ENCODE measurements at regions not wholly inside any gene's neighbourhood (a gene's known extent, or its start where the extent isn't known, plus 50 kb on each side); places are given as distances from the start of the nearest gene placed in this dataset.
A peak's percentile ranks its signal among the peaks of the same experiment; 100 is the strongest.

DNA sequence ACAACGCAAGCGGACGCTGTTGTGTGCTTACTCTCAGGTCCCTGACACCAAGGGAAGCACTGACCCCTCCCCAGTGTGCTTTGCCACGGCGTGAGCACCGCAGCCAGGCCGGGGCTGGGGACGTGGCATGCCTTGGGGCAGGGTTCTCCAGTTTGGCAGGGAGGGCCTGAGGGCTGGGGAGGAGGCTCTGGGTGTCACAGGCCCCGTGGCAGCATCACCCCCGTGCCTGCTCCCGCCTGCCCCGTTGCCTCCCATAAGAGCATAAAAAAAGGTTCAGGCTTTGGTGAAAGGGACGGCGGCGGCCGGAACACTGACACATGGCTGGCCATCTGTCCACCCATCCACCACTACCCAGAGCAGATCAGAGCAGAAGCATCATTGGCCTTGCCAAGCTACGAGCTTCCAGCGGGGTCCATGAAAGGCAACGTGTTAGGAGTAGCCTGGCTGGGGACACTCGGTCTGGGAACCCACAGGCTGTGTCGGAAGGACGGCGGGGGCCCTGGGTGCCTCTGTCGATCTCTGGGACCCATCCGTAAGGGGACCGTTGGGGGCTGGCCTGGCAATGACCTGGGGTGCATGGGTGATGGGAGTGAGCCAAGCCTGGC lies 183.0 kb downstream of the IGLL1 start:
- Histone ChIP-seq H3K4me2 (ENCODE audit: low read length) (no peak overlapping the region), H3K9ac (ENCODE audit: low read length) (no peak overlapping the region), H2AK5ac (ENCODE audit: low read length) (peak overlapping the region; percentile 9), H3K36me3 (ENCODE audit: control insufficient read depth in 1 of 2, insufficient read depth in 2 of 2, low read length in 2 of 2) (peaks cover 41 to 51% of the 10 kb centered on the region in 2 experiments), H4K8ac (ENCODE audit: low read depth, low read length) (no peak overlapping the region), H2BK12ac (ENCODE audit: low read length) (no peak overlapping the region), H3K18ac (ENCODE audit: low read length) (no peak overlapping the region), H2BK120ac (ENCODE audit: insufficient read depth, low read length, poor library complexity) (no peak overlapping the region), H4K12ac (ENCODE audit: low read depth, low read length) (no peak overlapping the region), H3K79me2 (ENCODE audit: control insufficient read depth, insufficient read depth, low read length, poor library complexity) (peaks cover 9% of the 10 kb centered on the region), H3K27me3 (ENCODE audit: insufficient read depth, low read length) (no peaks in the 10 kb centered on the region), H3K4ac (ENCODE audit: low read depth, low read length) (no peak overlapping the region), H3K4me1 (ENCODE audit: control insufficient read depth in 1 of 2, insufficient read depth in 2 of 2, low read length in 2 of 2) (peaks cover 30 to 33% of the 10 kb centered on the region in 2 experiments), H4K91ac (ENCODE audit: low read depth, low read length) (no peak overlapping the region), H3K27ac (ENCODE audit: low read depth, low read length) (no peak overlapping the region), H3K14ac (ENCODE audit: low read length) (no peak overlapping the region), H2AFZ (ENCODE audit: insufficient read depth, low read length, poor library complexity) (no peak overlapping the region), H3K23ac (ENCODE audit: low read length) (no peak overlapping the region), H3K4me3 (ENCODE audit: low read depth, low read length) (no peak overlapping the region), H3K9me3 (ENCODE audit: insufficient read depth, low read depth, low read length) (peaks cover 4% of the 10 kb centered on the region), H2BK5ac (ENCODE audit: low read depth, low read length, poor library complexity) (no peak overlapping the region), H3K79me1 (ENCODE audit: low read length) (peaks cover 19% of the 10 kb centered on the region)
- WGBS (ENCODE audit: extremely low coverage, insufficient coverage, insufficient read length): no CpG with 5 or more reads among the region's 26 CpGs
- no peak for DNase-seq

- H2BK12ac ChIP-seq (ENCODE audit: low read length): no peak overlapping the region
- no peak overlapping the region for H2BK120ac ChIP-seq (ENCODE audit: insufficient read depth, low read length, poor library complexity)
- no peak overlapping the region for H3K9ac ChIP-seq (ENCODE audit: low read length)
- H2BK5ac ChIP-seq (ENCODE audit: low read depth, low read length, poor library complexity): no peak overlapping the region
- peaks cover 14% of the 10 kb centered on the region for H3K79me1 ChIP-seq (ENCODE audit: low read length)
- H3K14ac ChIP-seq (ENCODE audit: low read length): no peak overlapping the region
- H4K8ac ChIP-seq (ENCODE audit: low read depth, low read length): no peak overlapping the region
- H3K27me3 ChIP-seq (ENCODE audit: insufficient read depth, low read length): no peaks in the 10 kb centered on the region
- H2AK5ac ChIP-seq (ENCODE audit: low read length): no peak overlapping the region
- WGBS (ENCODE audit: extremely low coverage, insufficient coverage, insufficient read length): no CpG with 5 or more reads among the region's 8 CpGs
- H3K23ac ChIP-seq (ENCODE audit: low read length): no peak overlapping the region
- H3K18ac ChIP-seq (ENCODE audit: low read length): no peak overlapping the region
- H3K4me2 ChIP-seq (ENCODE audit: low read length): no peak overlapping the region
- no peak overlapping the region for H2AFZ ChIP-seq (ENCODE audit: insufficient read depth, low read length, poor library complexity)
- peaks cover 41 to 51% of the 10 kb centered on the region in 2 experiments for H3K36me3 ChIP-seq (ENCODE audit: control insufficient read depth in 1 of 2, insufficient read depth in 2 of 2, low read length in 2 of 2)
- DNase-seq: no peak
- no peak overlapping the region for H3K27ac ChIP-seq (ENCODE audit: low read depth, low read length)
- H3K79me2 ChIP-seq (ENCODE audit: control insufficient read depth, insufficient read depth, low read length, poor library complexity): peaks cover 6% of the 10 kb centered on the region
- no peak overlapping the region for H3K4ac ChIP-seq (ENCODE audit: low read depth, low read length)
- no peak overlapping the region for H4K91ac ChIP-seq (ENCODE audit: low read depth, low read length)
- no peak overlapping the region for H4K12ac ChIP-seq (ENCODE audit: low read depth, low read length)
- H3K4me1 ChIP-seq (ENCODE audit: control insufficient read depth in 1 of 2, insufficient read depth in 2 of 2, low read length in 2 of 2): peaks cover 26 to 27% of the 10 kb centered on the region in 2 experiments
- peaks cover 2% of the 10 kb centered on the region for H3K9me3 ChIP-seq (ENCODE audit: insufficient read depth, low read depth, low read length)
- H3K4me3 ChIP-seq (ENCODE audit: low read depth, low read length): no peak overlapping the region
Measured at GRCh38 chr22:23396362-23397007, 183.6 kb downstream of the IGLL1 start.

GRCh38 chr22:23395530-23396361 lies 184.3 kb downstream of the IGLL1 start:
- Histone ChIP-seq H3K27ac (ENCODE audit: low read depth, low read length) (no peak overlapping the region), H3K4me1 (ENCODE audit: control insufficient read depth in 1 of 2, insufficient read depth in 2 of 2, low read length in 2 of 2) (peaks cover 21 to 22% of the 10 kb centered on the region in 2 experiments), H3K79me1 (ENCODE audit: low read length) (peaks cover 9% of the 10 kb centered on the region), H3K27me3 (ENCODE audit: insufficient read depth, low read length) (no peaks in the 10 kb centered on the region), H3K9me3 (ENCODE audit: insufficient read depth, low read depth, low read length) (peaks cover 2% of the 10 kb centered on the region), H2AK5ac (ENCODE audit: low read length) (no peak overlapping the region), H2BK5ac (ENCODE audit: low read depth, low read length, poor library complexity) (no peak overlapping the region), H3K14ac (ENCODE audit: low read length) (no peak overlapping the region), H2AFZ (ENCODE audit: insufficient read depth, low read length, poor library complexity) (no peak overlapping the region), H4K8ac (ENCODE audit: low read depth, low read length) (no peak overlapping the region), H3K36me3 (ENCODE audit: control insufficient read depth in 1 of 2, insufficient read depth in 2 of 2, low read length in 2 of 2) (peaks cover 47 to 57% of the 10 kb centered on the region in 2 experiments), H3K79me2 (ENCODE audit: control insufficient read depth, insufficient read depth, low read length, poor library complexity) (peaks cover 6% of the 10 kb centered on the region), H3K23ac (ENCODE audit: low read length) (no peak overlapping the region), H4K12ac (ENCODE audit: low read depth, low read length) (no peak overlapping the region), H3K4me2 (ENCODE audit: low read length) (no peak overlapping the region), H3K18ac (ENCODE audit: low read length) (no peak overlapping the region), H3K4ac (ENCODE audit: low read depth, low read length) (no peak overlapping the region), H2BK120ac (ENCODE audit: insufficient read depth, low read length, poor library complexity) (no peak overlapping the region), H4K91ac (ENCODE audit: low read depth, low read length) (no peak overlapping the region), H2BK12ac (ENCODE audit: low read length) (no peak overlapping the region), H3K9ac (ENCODE audit: low read length) (no peak overlapping the region), H3K4me3 (ENCODE audit: low read depth, low read length) (no peak overlapping the region)
- no CpG with 5 or more reads among the region's 14 CpGs for WGBS (ENCODE audit: extremely low coverage, insufficient coverage, insufficient read length)
- no peak for DNase-seq

DNA sequence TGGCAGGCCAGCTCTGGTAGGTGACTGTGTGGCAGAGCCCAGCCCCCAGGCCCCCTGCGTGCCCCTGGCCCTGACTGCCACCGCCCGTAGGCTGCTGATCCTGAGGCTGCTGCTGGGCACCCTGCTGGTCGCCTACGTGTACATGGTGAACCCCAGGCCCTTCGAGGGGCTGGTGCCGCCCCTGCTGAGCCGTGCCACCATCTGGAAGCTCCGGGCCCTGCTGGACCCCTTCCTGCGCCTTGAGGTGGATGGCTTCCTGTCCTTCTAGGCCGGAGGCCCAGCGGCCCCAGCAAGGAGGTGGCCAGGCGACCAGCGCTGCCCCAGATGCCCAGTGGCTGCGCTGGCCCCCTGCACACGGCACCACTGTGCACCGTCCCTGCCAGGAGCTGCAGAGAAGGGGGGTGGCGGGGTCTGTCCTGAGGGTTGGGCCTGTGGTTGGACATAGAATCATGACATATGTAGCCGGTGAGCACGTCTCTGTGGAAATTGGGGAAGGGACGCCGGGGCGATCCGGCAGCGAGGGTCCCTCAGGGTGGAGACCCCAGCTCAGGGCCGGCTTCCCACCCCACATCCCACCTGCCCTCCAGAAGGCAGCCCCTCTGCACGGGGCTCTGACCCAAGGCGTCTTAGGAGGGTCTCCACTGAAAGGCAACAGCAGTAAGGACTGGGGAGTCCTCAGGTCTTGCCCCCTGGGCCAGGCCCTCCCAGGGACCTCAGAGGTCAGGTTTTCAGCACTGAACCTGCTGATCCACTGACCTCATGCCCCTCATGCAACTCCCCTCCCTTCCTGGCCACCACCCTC lies 185.4 kb downstream of the IGLL1 start:
- Histone ChIP-seq H2BK120ac (ENCODE audit: insufficient read depth, low read length, poor library complexity) (no peak overlapping the region), H2BK5ac (ENCODE audit: low read depth, low read length, poor library complexity) (no peak overlapping the region), H4K91ac (ENCODE audit: low read depth, low read length) (no peak overlapping the region), H3K4ac (ENCODE audit: low read depth, low read length) (no peak overlapping the region), H4K8ac (ENCODE audit: low read depth, low read length) (no peak overlapping the region), H3K14ac (ENCODE audit: low read length) (no peak overlapping the region), H3K27me3 (ENCODE audit: insufficient read depth, low read length) (no peaks in the 10 kb centered on the region), H3K79me1 (ENCODE audit: low read length) (peaks cover 2% of the 10 kb centered on the region), H3K36me3 (ENCODE audit: control insufficient read depth in 1 of 2, insufficient read depth in 2 of 2, low read length in 2 of 2) (peaks cover 41 to 51% of the 10 kb centered on the region in 2 experiments), H3K4me2 (ENCODE audit: low read length) (no peak overlapping the region), H3K23ac (ENCODE audit: low read length) (no peak overlapping the region), H3K4me3 (ENCODE audit: low read depth, low read length) (no peak overlapping the region), H2AFZ (ENCODE audit: insufficient read depth, low read length, poor library complexity) (no peak overlapping the region), H2BK12ac (ENCODE audit: low read length) (no peak overlapping the region), H3K4me1 (ENCODE audit: control insufficient read depth in 1 of 2, insufficient read depth in 2 of 2, low read length in 2 of 2) (peaks cover 12 to 13% of the 10 kb centered on the region in 2 experiments), H2AK5ac (ENCODE audit: low read length) (no peak overlapping the region), H3K18ac (ENCODE audit: low read length) (no peak overlapping the region), H3K9me3 (ENCODE audit: insufficient read depth, low read depth, low read length) (peaks cover 2% of the 10 kb centered on the region), H3K79me2 (ENCODE audit: control insufficient read depth, insufficient read depth, low read length, poor library complexity) (no peaks in the 10 kb centered on the region), H3K9ac (ENCODE audit: low read length) (no peak overlapping the region), H4K12ac (ENCODE audit: low read depth, low read length) (no peak overlapping the region), H3K27ac (ENCODE audit: low read depth, low read length) (no peak overlapping the region)
- WGBS (ENCODE audit: extremely low coverage, insufficient coverage, insufficient read length): no CpG with 5 or more reads among the region's 28 CpGs
- no peak for DNase-seq
